ENCODE measurements at regions not wholly inside any gene's neighbourhood (a gene's known extent, or its start where the extent isn't known, plus 50 kb on each side); places are given as distances from the start of the nearest gene placed in this dataset.

DNA sequence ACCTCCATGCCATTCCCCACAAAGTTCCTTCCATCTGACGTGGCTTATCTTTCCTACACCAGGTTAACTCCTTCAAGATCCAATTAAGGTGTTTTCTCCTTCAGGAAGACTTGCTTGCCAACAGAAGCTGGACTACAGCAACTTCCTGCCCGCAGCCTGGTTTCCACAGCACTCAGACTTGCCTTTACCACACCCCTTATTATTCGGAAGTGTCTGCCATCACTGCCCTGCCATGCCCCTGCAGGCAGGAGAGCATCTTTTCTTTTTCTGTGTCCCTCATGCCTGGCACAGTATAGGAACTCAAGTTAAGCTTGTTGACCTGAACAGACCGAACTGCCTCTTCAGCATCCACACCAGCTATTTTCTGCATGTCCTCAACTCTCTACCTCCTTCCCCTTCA lies 168.0 kb downstream of the FOXO1 start:
- POLR2A ChIA-PET = no interaction called here
- no peaks in the 10 kb centered on the region for H3K9me3 ChIP-seq (ENCODE audit: control insufficient read depth, insufficient read depth, low read length)
- TF ChIP-seq, protein P1, sequence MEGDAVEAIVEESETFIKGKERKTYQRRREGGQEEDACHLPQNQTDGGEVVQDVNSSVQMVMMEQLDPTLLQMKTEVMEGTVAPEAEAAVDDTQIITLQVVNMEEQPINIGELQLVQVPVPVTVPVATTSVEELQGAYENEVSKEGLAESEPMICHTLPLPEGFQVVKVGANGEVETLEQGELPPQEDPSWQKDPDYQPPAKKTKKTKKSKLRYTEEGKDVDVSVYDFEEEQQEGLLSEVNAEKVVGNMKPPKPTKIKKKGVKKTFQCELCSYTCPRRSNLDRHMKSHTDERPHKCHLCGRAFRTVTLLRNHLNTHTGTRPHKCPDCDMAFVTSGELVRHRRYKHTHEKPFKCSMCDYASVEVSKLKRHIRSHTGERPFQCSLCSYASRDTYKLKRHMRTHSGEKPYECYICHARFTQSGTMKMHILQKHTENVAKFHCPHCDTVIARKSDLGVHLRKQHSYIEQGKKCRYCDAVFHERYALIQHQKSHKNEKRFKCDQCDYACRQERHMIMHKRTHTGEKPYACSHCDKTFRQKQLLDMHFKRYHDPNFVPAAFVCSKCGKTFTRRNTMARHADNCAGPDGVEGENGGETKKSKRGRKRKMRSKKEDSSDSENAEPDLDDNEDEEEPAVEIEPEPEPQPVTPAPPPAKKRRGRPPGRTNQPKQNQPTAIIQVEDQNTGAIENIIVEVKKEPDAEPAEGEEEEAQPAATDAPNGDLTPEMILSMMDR (IDR thresholded peaks at IDR 0.05; ENCODE audit: low read depth, low read length) = no peak
- H3K4me3 ChIP-seq (ENCODE audit: low read depth, low read length) = no peak overlapping the region
- no peaks in the 10 kb centered on the region for H3K27me3 ChIP-seq (ENCODE audit: control insufficient read depth, insufficient read depth, low read length)
- CTCF ChIA-PET = no interaction called here
- H3K27ac ChIP-seq (ENCODE audit: low read depth, low read length) = no peak overlapping the region
- no peak for DNase-seq (ENCODE audit: low read depth, low spot score)

DNA sequence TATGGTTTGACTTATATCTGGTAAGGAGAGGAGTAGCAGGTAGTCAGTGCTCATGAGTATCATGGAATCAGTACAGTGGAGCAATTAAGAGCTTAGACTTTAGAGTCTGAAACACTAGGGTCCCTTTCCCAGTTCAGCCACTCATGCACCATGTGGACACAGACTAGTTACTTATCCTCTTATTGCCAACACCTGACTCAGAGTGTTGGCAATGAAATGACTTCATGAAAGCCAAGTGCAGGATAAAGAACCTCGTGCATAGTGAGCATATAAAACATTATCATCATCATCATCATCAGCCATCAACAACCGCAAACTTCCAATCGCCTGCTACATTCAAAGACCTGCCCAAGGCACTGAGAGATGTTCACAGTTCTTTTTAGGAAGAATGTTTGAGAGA lies 164.2 kb downstream of the FOXO1 start:
- H3K27me3 ChIP-seq (ENCODE audit: control insufficient read depth, insufficient read depth, low read length) = no peaks in the 10 kb centered on the region
- TF ChIP-seq, protein P1 (IDR thresholded peaks at IDR 0.05; ENCODE audit: low read depth, low read length) = no peak
- CTCF ChIA-PET = no interaction called here
- no peak overlapping the region for H3K27ac ChIP-seq (ENCODE audit: low read depth, low read length)
- no peak for DNase-seq (ENCODE audit: low read depth, low spot score)
- no peak overlapping the region for H3K4me3 ChIP-seq (ENCODE audit: low read depth, low read length)
- POLR2A ChIA-PET = no interaction called here
- no peaks in the 10 kb centered on the region for H3K9me3 ChIP-seq (ENCODE audit: control insufficient read depth, insufficient read depth, low read length)

DNA sequence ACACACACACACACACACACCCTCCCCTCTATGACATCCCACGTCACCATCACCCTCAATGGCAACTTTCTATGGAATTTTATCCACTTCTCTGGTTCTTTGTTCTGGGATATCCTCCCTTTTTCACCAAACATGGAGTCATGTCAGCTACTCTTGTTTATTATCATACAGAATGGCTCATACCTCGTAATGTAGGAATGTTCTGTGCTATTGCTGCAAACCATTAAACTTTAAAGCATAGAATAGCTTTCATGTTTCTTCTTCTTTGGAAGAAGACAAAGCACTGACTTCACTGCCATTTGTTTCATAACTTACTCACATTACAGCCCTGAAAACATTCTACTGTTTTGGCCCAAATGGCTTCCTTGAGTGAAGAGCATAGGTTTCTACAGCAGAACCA lies 163.4 kb downstream of the FOXO1 start:
- Histone ChIP-seq H3K27ac (ENCODE audit: low read depth, low read length) (no peak overlapping the region), H3K27me3 (ENCODE audit: control insufficient read depth, insufficient read depth, low read length) (no peaks in the 10 kb centered on the region), H3K9me3 (ENCODE audit: control insufficient read depth, insufficient read depth, low read length) (no peaks in the 10 kb centered on the region), H3K4me3 (ENCODE audit: low read depth, low read length) (no peak overlapping the region)
- ChIA-PET POLR2A (no interaction called here), CTCF (no interaction called here)
- DNase-seq (ENCODE audit: low read depth, low spot score) = no peak
- TF ChIP-seq, protein P1 (IDR thresholded peaks at IDR 0.05; ENCODE audit: low read depth, low read length) = no peak

DNA sequence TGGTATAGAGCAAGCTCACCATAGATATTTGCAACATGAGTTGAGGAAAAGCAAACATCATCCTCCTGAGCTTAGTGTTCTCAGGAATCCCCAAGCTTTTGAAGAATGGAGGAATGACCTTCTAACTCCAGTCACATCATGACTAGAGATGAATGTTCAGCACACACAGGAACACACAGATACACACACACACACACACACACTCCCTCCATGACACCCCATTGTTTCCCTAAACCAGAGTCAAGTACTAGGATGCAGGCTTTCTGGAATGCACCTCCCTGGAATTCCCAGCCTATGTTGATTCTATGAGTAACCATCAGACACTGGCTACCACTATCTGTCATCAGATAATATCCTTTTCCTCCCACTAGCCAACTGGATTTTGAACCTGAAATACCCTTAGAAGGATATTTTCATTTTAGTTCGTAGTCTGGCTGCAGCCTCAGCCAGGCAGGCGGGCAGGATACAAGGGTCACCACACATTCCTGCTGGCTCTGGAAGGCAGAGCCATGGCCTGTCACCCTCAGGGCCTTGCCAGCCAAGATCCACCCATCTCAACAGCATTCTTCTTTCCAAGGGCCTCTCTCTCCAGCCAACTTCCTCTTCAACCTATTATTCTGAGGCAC lies 162.4 kb downstream of the FOXO1 start:
- TF ChIP-seq, protein P1 (IDR thresholded peaks at IDR 0.05; ENCODE audit: low read depth, low read length) = no peak
- POLR2A ChIA-PET = no interaction called here
- Histone ChIP-seq H3K27me3 (ENCODE audit: control insufficient read depth, insufficient read depth, low read length) (no peaks in the 10 kb centered on the region), H3K4me3 (ENCODE audit: low read depth, low read length) (no peak overlapping the region), H3K9me3 (ENCODE audit: control insufficient read depth, insufficient read depth, low read length) (no peaks in the 10 kb centered on the region), H3K27ac (ENCODE audit: low read depth, low read length) (no peak overlapping the region)
- CTCF ChIA-PET = no interaction called here
- DNase-seq (ENCODE audit: low read depth, low spot score) = no peak

DNA sequence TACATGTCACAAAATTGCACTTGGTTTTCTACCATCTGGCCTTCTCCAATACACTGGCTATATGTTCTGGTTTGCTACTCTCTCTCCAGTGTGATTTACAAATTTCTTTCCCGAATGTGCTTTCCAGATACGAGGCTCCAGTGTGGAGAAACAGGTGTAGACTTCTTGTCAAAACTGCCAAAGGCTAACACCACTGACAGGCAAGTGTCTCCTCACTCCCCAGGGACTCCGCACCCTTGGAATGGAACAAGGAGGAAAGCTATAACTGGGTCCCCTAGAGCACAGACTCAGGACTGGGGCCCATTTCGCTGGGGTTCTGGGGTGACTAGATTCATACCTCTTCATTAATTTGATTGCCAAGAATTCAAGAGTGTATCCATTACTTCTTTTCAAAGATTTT lies 161.8 kb downstream of the FOXO1 start:
- ChIA-PET CTCF (no interaction called here), POLR2A (no interaction called here)
- TF ChIP-seq, protein P1 (IDR thresholded peaks at IDR 0.05; ENCODE audit: low read depth, low read length) = no peak
- Histone ChIP-seq H3K4me3 (ENCODE audit: low read depth, low read length) (no peak overlapping the region), H3K27me3 (ENCODE audit: control insufficient read depth, insufficient read depth, low read length) (no peaks in the 10 kb centered on the region), H3K27ac (ENCODE audit: low read depth, low read length) (no peak overlapping the region), H3K9me3 (ENCODE audit: control insufficient read depth, insufficient read depth, low read length) (no peaks in the 10 kb centered on the region)
- DNase-seq (ENCODE audit: low read depth, low spot score) = no peak

All from AG04450 (cell line).